ENCODE measurements at regions not wholly inside any gene's neighbourhood (a gene's known extent, or its start where the extent isn't known, plus 50 kb on each side); places are given as distances from the start of the nearest gene placed in this dataset.

DNA sequence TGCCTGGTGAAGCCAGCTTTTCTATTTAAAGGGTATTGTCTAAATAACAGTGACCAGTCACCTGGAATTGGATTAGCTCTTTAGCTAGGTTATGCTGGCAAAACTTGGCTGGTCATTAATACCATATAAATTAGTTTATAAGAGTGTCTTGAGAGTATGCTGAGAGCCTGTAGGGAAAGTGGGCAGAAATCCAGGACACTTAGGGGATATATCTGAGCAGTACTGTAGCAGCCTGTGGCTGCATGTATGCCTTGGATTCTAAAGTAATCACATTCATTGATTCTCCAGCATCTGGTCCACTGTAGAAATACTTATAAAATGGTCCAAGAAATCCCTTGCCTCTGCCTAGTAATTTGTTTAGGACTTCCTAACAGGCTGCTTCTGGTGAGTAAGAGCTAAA is 288.9 kb upstream of the DMAC1 start:
- TF ChIP-seq POLR2A (IDR thresholded peaks at IDR 0.05; ENCODE audit: low read length) (no peak), GATA1 (IDR thresholded peaks at IDR 0.05; ENCODE audit: low read depth, low read length) (no peak)
- no peak for DNase-seq

DNA sequence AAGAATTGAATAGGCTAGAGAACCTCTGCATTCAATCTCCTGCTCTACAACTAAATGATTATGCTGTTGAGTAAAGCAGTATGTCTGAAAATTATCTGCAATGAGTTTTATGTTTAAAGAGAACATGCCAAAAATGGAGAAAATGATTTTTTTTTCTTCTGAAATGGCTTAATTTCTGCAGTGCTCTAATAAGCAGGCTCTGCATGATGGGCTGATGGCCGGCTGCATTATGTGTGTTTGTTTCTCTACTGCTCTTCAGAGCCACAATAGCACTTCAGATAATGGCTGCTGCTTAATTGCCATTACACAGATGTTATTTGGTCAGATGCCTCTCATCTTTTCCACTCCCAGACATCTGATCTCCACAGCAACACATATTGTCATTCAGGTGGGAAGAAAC is 286.4 kb upstream of the DMAC1 start:
- DNase-seq, result no peak
- no peak for TF ChIP-seq POLR2A (IDR thresholded peaks at IDR 0.05; ENCODE audit: low read length)
- no peak for TF ChIP-seq GATA1 (IDR thresholded peaks at IDR 0.05; ENCODE audit: low read depth, low read length)

DNA sequence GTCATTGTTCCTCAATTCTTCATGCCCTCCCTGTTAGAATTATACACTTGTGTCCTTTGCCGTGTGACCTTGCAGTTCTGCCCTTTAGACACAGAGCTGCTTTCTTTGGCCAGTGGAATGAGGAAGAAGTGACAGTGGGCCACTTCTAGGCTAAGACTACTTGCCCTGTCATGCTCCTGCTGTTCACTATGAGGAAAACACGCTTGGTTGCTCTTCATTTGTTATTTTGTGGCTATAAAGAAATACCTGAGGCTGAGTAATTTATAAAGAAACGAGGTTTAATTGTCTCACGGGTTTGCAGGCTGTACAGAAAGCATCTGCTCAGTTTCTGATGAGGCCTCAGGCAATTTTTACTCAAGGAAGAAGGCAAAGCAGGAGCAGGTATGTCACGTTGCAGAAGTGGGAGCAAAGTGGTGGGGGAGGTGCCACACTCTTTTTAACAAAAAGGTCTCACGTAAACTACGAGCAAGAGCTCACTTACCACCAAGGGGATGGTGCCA is 279.1 kb upstream of the DMAC1 start:
- DNase-seq, result no peak
- TF ChIP-seq POLR2A (IDR thresholded peaks at IDR 0.05; ENCODE audit: low read length) (no peak), GATA1 (IDR thresholded peaks at IDR 0.05; ENCODE audit: low read depth, low read length) (no peak)

DNA sequence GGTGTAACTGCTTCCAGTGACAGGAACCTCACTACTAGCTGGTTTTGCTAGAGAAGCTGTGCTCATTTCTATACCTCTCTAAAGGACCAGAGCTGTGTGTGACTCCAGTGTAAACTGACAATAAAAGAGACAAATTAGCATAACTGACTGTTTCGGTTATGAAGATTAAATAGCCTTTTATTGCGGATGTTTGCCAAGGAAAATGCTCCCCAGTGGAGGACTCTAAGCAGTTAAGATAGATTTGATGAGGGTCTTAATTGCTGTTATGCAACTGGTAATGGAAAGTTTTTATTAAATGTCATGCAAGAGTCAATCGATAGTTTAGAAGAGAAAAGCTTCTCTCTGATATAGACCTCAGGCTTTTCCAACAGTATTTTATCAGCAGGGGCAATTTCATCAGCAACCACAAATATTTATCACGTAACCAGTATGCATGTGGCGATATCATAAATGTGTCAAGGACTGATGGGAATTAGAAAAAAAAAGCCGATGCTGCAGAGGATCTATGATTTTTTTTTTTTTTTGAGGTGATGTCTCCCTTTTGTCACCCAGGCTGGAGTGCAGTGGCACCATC is 275.2 kb upstream of the DMAC1 start:
- DNase-seq, result no peak
- no peak for TF ChIP-seq GATA1 (IDR thresholded peaks at IDR 0.05; ENCODE audit: low read depth, low read length)

DNA sequence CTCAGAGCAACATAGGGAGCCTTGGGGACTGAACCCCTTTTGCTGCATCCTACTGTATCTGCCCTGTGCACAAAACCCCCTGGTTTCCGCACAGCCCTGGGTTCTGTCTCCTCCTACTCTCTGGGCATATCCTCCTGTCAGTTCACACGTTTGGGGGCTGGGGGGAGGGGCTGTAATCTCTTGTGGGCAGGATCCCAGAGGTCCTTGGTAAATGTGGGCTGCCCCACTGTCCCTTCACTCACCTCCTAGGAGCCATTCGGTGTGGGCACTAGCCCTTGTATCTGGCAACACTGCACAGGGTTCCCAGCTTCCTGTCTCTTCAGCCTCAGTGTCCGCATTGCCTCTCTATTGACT is 271.8 kb upstream of the DMAC1 start:
- DNase-seq, result no peak
- TF ChIP-seq POLR2A (IDR thresholded peaks at IDR 0.05; ENCODE audit: low read length) (no peak), GATA1 (IDR thresholded peaks at IDR 0.05; ENCODE audit: low read depth, low read length) (no peak)

DNA sequence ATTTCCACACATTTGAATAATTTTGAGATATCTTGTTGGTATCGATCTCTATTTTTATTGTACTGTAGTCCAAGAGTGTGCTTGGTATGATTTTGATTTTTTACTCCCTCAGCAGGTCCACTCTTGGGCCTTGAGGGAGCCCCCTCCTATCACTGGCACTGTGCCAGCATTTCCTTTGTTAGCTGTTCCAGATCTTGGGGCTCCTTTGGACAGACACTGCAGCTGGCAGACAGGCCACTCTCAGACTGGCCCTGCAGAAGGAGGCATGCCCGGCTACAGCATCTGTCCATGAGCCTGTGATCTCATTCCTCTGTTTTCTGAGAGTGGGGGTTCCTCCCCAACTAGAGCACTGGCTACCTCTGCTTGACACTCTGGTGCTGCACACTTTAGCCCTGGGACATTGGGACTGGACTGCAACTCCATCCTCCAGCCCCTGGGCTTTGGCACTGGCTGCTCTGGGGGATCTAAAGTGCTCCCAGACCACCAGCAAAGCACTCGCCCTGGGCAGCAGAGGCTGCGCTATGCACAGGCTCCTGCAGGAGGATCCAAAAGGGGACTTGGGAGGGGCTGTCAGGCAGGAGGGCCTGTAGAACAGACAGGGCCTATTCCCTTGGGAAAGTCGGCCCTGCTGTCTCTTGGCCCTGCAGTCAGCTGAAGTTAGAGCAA is 271.3 kb upstream of the DMAC1 start:
- DNase-seq, result no peak

DNA sequence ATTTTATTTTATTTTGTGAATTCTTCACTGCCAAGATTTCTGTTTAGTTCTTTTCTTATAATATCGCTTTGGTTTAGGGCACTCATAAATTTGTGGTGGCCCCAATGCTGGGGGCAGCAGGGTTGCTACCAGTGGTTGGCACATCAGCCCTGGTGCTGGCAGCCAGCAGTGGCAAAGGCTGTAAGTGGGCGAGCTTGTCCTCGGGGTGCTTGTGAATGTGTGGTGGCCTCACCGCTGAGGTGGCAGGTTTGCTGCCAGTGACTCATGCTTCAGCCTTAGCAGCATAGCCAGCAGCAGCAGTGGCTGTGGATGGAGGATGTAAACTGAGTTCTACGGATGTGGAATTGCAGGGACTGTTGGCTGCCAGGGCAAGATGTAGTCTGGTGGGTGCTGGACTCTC is 262.9 kb upstream of the DMAC1 start:
- no peak for TF ChIP-seq GATA1 (IDR thresholded peaks at IDR 0.05; ENCODE audit: low read depth, low read length)
- no peak for TF ChIP-seq POLR2A (IDR thresholded peaks at IDR 0.05; ENCODE audit: low read length)
- no peak for DNase-seq

More for the DNA sequence above, 271.3 kb upstream of the DMAC1 start:
- TF ChIP-seq GATA1 (IDR thresholded peaks at IDR 0.05; ENCODE audit: low read depth, low read length) (no peak), POLR2A (IDR thresholded peaks at IDR 0.05; ENCODE audit: low read length) (no peak)

DNA sequence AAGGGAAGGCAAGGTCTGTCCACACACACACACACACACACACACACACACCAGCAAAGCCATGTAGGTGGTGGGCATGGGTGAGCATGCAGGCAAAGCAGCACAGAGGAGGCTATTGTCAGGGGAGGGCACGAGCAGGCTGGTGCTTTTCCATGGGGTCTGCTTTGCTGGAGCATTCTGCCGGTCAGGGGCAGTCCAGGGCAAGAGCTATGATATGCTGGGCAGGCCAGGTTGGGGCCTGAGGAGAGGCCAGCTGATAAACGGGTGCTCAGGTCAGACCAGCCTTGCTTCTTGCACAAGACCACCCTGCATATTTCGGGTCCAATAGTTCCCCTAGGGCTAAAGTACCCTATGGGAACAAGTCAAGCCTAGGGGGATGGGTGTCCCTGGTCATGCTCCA is 253.9 kb upstream of the DMAC1 start:
- no peak for DNase-seq
- no peak for TF ChIP-seq GATA1 (IDR thresholded peaks at IDR 0.05; ENCODE audit: low read depth, low read length)
- no peak for TF ChIP-seq POLR2A (IDR thresholded peaks at IDR 0.05; ENCODE audit: low read length)

DNA sequence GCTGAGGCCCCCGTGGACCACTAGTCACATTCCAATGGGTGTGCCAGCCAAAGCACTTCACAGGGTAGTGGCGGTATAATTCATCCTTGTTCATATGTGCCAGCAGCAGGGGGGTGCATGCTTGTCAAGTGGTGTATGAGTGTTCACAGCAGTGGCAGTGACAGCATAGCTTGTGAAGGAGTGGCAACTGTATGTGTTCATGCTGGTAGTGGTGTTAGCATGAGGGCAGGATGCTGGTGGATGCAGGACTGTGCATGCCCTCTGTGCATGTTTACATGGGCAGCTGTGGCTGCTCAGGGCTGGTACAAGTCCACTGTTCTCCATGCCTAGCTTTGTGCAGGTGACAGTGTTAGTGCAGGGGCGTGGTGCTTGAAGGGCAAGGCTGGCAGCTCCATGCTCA is 253.4 kb upstream of the DMAC1 start:
- TF ChIP-seq POLR2A (IDR thresholded peaks at IDR 0.05; ENCODE audit: low read length), result no peak
- no peak for TF ChIP-seq GATA1 (IDR thresholded peaks at IDR 0.05; ENCODE audit: low read depth, low read length)
- no peak for DNase-seq

DNA sequence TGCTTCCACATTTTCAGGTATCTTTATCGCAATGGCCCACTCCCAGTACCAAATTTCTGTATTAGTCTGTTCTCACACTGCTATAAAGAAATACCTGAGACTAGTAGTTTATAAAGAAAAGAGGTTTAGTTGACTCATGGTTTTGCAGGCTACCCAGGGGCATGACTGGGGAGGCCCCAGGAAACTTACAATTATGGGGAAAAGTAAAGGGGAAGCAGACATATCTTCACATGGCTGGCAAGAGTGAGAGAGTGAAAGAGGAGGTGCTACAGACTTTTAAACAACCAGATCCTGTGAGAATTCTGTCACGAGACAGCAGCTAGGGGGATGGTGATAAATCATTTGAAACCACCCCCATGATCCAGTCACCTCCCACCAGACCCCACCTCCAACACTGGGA is 238.2 kb upstream of the DMAC1 start:
- no peak for TF ChIP-seq POLR2A (IDR thresholded peaks at IDR 0.05; ENCODE audit: low read length)
- no peak for TF ChIP-seq GATA1 (IDR thresholded peaks at IDR 0.05; ENCODE audit: low read depth, low read length)
- DNase-seq, result no peak

DNA sequence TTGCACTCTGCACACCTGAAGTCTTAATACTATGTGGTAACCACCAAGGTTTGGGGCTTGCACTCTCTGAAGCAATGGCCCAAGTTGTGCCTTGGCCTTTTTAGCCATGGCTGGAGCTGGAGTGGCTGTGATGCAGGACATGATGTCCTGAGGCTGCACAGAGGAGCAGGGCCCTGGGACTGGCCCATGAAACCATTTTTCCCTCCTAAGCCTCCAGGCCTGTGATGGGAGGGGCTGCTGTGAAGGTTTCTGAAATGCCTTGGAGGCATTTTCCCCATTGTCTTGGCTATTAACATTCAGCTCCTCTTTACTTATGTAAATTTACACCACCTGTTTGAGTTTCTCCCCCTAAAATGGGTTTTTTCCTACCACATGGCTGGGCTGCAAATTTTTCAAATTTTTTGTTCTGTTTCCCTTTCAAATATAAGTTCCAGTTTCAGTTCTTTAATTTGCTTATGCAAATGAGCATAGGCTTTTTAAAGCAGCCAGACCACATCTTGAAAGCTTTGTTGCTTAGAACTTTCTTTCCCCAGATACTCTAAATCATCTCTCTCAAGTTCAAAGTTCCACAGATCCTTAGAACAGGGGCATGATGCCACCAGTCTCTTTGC is 237.4 kb upstream of the DMAC1 start:
- TF ChIP-seq POLR2A (IDR thresholded peaks at IDR 0.05; ENCODE audit: low read length), result no peak
- no peak for DNase-seq

DNA sequence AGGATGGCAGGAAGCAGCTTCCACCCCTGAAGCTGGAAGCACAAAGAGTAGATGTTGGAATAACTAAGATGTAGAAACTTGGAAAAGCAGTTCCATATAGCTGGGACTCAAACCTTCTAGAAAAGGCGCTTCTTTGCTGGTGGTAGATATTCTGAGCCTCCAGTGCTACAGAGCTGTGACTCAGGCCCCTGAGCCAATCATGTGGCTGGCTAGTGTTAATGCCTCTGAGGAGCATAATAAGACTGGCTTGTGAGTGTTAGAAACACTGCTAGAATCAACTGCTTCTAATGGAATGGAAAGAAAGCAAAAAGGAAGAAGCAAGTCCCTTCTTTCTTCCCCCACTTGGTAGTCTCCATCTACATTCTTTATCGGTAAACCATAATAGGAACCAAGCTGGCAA is 234.2 kb upstream of the DMAC1 start:
- TF ChIP-seq POLR2A (IDR thresholded peaks at IDR 0.05; ENCODE audit: low read length), result no peak
- no peak for TF ChIP-seq GATA1 (IDR thresholded peaks at IDR 0.05; ENCODE audit: low read depth, low read length)
- no peak for DNase-seq

DNA sequence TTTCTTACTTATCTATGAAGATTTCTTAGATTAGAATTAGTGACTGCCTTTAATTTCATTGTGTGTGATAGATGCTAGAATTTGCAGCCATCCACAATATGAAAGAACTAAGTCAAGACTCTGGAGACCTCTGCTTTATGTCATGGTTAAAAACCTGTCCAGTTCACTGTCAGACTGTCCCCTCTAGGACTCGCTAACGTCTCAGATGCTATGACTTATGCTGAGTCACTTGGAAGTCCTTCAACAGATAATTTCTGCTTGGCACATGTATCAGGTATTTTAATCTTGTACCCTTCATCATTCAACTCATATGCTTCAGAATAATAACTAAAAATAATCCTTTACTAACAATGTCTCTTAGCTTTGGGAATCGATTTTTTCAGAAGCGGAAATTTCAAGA is 230.5 kb upstream of the DMAC1 start:
- DNase-seq, result no peak
- TF ChIP-seq GATA1 (IDR thresholded peaks at IDR 0.05; ENCODE audit: low read depth, low read length), result no peak
- TF ChIP-seq POLR2A (IDR thresholded peaks at IDR 0.05; ENCODE audit: low read length), result no peak

DNA sequence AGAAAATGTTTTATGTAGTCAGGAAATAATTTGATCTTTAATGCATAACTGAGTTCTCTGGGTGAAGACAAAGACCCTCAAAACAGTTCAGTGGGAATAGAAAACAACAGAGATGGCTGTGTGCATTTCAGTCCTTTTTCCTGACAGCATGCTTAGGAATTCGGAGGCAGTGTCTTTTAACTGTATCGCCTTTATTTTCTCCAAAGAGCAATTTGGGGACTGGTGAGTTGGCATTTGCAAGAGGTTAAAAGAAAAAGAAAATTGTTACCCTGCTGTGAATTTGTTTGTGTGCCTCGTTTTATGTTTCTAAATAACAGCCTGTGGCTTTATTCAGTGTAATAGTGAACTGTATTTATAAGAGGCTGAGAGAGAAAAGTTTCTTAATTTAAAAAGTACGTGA is 227.8 kb upstream of the DMAC1 start:
- DNase-seq, result no peak
- TF ChIP-seq POLR2A (IDR thresholded peaks at IDR 0.05; ENCODE audit: low read length) (no peak), GATA1 (IDR thresholded peaks at IDR 0.05; ENCODE audit: low read depth, low read length) (no peak)

DNA sequence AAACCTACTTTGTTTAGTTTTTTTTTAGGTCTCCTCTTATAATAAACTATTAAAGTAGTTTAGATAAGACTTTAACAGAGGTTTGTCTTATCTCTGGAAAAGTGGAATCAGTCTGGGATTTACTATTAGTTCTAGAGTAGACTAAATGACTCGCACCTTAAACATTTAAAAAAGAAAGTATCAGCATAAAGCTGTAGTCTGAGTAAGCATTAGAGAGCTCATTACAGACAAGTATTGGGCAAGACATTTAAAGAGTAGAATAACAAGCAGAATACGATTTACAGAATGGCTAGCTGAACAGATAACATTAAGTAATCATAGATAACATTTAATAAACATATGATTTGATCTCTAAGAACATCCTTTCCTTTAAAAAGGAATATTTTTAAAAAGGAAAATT is 226.0 kb upstream of the DMAC1 start:
- DNase-seq, result no peak
- no peak for TF ChIP-seq GATA1 (IDR thresholded peaks at IDR 0.05; ENCODE audit: low read depth, low read length)

All from erythroblast (primary cell).